Mesendoderm (in vitro differentiated cells): ENCODE measurements at regions not wholly inside any gene's neighbourhood (a gene's known extent, or its start where the extent isn't known, plus 50 kb on each side); places are given as distances from the start of the nearest gene placed in this dataset.

Source experiments
- DNase-seq: peaks from one replicate; pipeline ENCODE4 v3.0.0; 2013
- H2AK5ac ChIP-seq: 2 replicates; pipeline ENCODE4 v1.6.1; 2013; ENCODE audit warnings: low read length, inconsistent platforms
- H2BK120ac ChIP-seq: 2 replicates; pipeline ENCODE4 v1.6.1; 2013; ENCODE audit warnings: low read depth, mild to moderate bottlenecking, low read length, moderate library complexity, mixed read lengths
- H2BK15ac ChIP-seq: replicated peaks from 2 replicates; pipeline ENCODE4 v1.6.1; 2013; ENCODE audit warnings: low read depth, mild to moderate bottlenecking, moderate library complexity
- H2BK5ac ChIP-seq: 2 replicates; pipeline ENCODE4 v1.6.1; 2013; ENCODE audit warnings: low read length, inconsistent platforms
- H3K18ac ChIP-seq: 2 replicates; pipeline ENCODE4 v1.6.1; 2013; ENCODE audit warnings: mild to moderate bottlenecking, low read length, mixed read lengths
- H3K23ac ChIP-seq: one replicate; pipeline ENCODE4 v1.6.1; 2013; ENCODE audit warnings: low read length
- H3K27ac ChIP-seq: 2 replicates; pipeline ENCODE4 v1.5.1; 2013; ENCODE audit warnings: low read depth, mild to moderate bottlenecking, inconsistent platforms, low read length, moderate library complexity
- H3K27me3 ChIP-seq: 2 replicates; pipeline ENCODE4 v1.6.1; 2013; ENCODE audit warnings: low read length, control low read depth, mild to moderate bottlenecking, inconsistent platforms; ENCODE audit not compliant: insufficient read depth, poor library complexity
- H3K36me3 ChIP-seq: 2 replicates; pipeline ENCODE4 v1.6.1; 2013; ENCODE audit warnings: low read length, inconsistent platforms; ENCODE audit not compliant: control insufficient read depth, insufficient read depth
- H3K4ac ChIP-seq: one replicate; pipeline ENCODE4 v1.6.1; 2013; ENCODE audit warnings: low read depth, mild to moderate bottlenecking, low read length, moderate library complexity
- H3K4me1 ChIP-seq: 2 replicates; pipeline ENCODE4 v1.6.1; 2013; ENCODE audit warnings: low read depth, low read length, inconsistent platforms; ENCODE audit not compliant: control insufficient read depth
- H3K4me2 ChIP-seq: 2 replicates; pipeline ENCODE4 v1.6.1; 2013; ENCODE audit warnings: low read length
- H3K4me3 ChIP-seq: 2 replicates; pipeline ENCODE4 v1.5.1; 2013; ENCODE audit warnings: mild to moderate bottlenecking, low read length
- H3K56ac ChIP-seq: one replicate; pipeline ENCODE4 v1.6.1; 2013; ENCODE audit warnings: low read length
- H3K79me1 ChIP-seq: 2 replicates; pipeline ENCODE4 v1.6.1; 2013; ENCODE audit warnings: low read length, inconsistent platforms
- H3K79me2 ChIP-seq: 2 replicates; pipeline ENCODE4 v1.6.1; 2013; ENCODE audit warnings: mild to moderate bottlenecking, low read length; ENCODE audit not compliant: control insufficient read depth, insufficient read depth
- H3K9ac ChIP-seq: 2 replicates; pipeline ENCODE4 v1.6.1; 2013; ENCODE audit warnings: low read length, inconsistent platforms
- H4K5ac ChIP-seq: one replicate; pipeline ENCODE4 v1.6.1; 2013; ENCODE audit warnings: low read length
- H4K8ac ChIP-seq: one replicate; pipeline ENCODE4 v1.6.1; 2013; ENCODE audit warnings: low read depth, mild to moderate bottlenecking, control low read depth, low read length, moderate library complexity
- WGBS: extraction: QIAGEN DNeasy Blood & Tissue Kit; methylation state at CpG from one replicate; pipeline ENCODE4 v1.1.7; 2013; ENCODE audit warnings: low lambda C conversion rate, missing lambda C conversion rate; ENCODE audit not compliant: insufficient coverage; ENCODE audit errors: extremely low coverage; 5-methylcytosine and 5-hydroxymethylcytosine counted together

GRCh38 chr9:13513286-13513685, 233.8 kb upstream of the MPDZ start:
- H4K8ac ChIP-seq = no peak overlapping the region
- H3K4me2 ChIP-seq = no peak overlapping the region
- no peak overlapping the region for H2AK5ac ChIP-seq
- no peak overlapping the region for H3K18ac ChIP-seq
- no peak overlapping the region for H3K27ac ChIP-seq
- no peak overlapping the region for H2BK15ac ChIP-seq
- no peak overlapping the region for H3K56ac ChIP-seq
- no peak overlapping the region for H3K23ac ChIP-seq
- H3K79me1 ChIP-seq = no peaks in the 10 kb centered on the region
- no peak overlapping the region for H2BK5ac ChIP-seq
- WGBS = no CpG with 5 or more reads among the region's 6 CpGs
- H3K4me1 ChIP-seq = no peaks in the 10 kb centered on the region
- H3K79me2 ChIP-seq = no peaks in the 10 kb centered on the region
- H3K4ac ChIP-seq = no peak overlapping the region
- H3K4me3 ChIP-seq = no peak overlapping the region
- peak overlapping the region; percentile 28 for H2BK120ac ChIP-seq
- no peak overlapping the region for H3K9ac ChIP-seq
- no peaks in the 10 kb centered on the region for H3K36me3 ChIP-seq
- H4K5ac ChIP-seq = no peak overlapping the region
- no peak for DNase-seq
- H3K27me3 ChIP-seq = no peaks in the 10 kb centered on the region

DNA sequence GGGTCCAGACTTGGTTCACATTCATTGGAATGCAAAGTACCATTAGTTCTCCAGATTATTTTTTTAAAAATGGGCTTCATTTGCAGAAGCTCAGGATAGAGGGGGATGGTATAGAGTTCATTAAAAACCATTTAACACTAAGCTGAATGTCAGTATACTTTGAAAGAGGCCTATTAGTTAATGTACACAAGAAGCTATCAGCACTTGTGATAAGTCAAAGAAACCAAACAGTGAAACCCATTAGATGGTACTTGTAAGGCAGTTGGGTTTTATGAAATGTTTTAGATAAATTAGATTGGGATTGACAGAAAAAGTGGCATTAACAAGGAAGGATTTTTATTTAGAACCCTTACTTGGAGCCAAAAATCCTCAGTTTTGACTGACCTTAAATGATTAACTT, 229.2 kb upstream of the MPDZ start:
- no peak overlapping the region for H3K4ac ChIP-seq
- no peaks in the 10 kb centered on the region for H3K79me2 ChIP-seq
- H3K79me1 ChIP-seq = no peaks in the 10 kb centered on the region
- no peak overlapping the region for H3K27ac ChIP-seq
- no peak overlapping the region for H3K18ac ChIP-seq
- H3K9ac ChIP-seq = no peak overlapping the region
- no peak overlapping the region for H3K4me2 ChIP-seq
- no peak overlapping the region for H2AK5ac ChIP-seq
- H2BK15ac ChIP-seq = no peak overlapping the region
- H4K5ac ChIP-seq = no peak overlapping the region
- H3K23ac ChIP-seq = no peak overlapping the region
- no peak overlapping the region for H3K56ac ChIP-seq
- H3K27me3 ChIP-seq = no peaks in the 10 kb centered on the region
- H3K4me3 ChIP-seq = no peak overlapping the region
- no peak overlapping the region for H2BK5ac ChIP-seq
- no peaks in the 10 kb centered on the region for H3K4me1 ChIP-seq
- no peak overlapping the region for H2BK120ac ChIP-seq
- H4K8ac ChIP-seq = no peak overlapping the region
- H3K36me3 ChIP-seq = no peaks in the 10 kb centered on the region
- no peak for DNase-seq

DNA sequence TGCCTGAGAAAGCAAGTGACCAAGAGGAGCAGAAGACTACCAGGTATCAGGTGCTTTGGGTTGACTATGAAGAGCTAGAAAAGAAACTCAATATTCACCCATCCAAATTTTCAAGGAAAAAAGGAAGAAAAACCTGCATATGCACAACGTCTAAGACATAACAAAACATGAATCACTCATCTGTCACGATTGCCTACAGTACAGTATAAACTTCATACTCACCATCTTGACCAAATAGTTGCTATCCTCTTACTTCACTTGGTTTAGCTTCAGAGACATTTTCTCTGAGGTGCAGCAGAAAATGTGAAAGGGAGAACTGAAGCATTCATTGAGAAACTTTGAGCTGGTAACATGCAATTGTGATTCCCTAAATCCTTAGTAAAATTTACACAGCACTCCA, 228.6 kb upstream of the MPDZ start:
- no peak overlapping the region for H4K8ac ChIP-seq
- H2BK15ac ChIP-seq = no peak overlapping the region
- no peak overlapping the region for H3K4me3 ChIP-seq
- no peak overlapping the region for H2AK5ac ChIP-seq
- no peak overlapping the region for H3K4me2 ChIP-seq
- DNase-seq = no peak
- H3K79me2 ChIP-seq = no peaks in the 10 kb centered on the region
- H3K23ac ChIP-seq = no peak overlapping the region
- no peak overlapping the region for H3K56ac ChIP-seq
- no CpG with 5 or more reads among the region's 2 CpGs for WGBS
- no peak overlapping the region for H3K18ac ChIP-seq
- H3K4ac ChIP-seq = no peak overlapping the region
- no peaks in the 10 kb centered on the region for H3K79me1 ChIP-seq
- H3K4me1 ChIP-seq = no peaks in the 10 kb centered on the region
- H3K27me3 ChIP-seq = no peaks in the 10 kb centered on the region
- no peaks in the 10 kb centered on the region for H3K36me3 ChIP-seq
- H3K27ac ChIP-seq = no peak overlapping the region
- H3K9ac ChIP-seq = no peak overlapping the region
- no peak overlapping the region for H4K5ac ChIP-seq
- H2BK5ac ChIP-seq = no peak overlapping the region
- H2BK120ac ChIP-seq = no peak overlapping the region

DNA sequence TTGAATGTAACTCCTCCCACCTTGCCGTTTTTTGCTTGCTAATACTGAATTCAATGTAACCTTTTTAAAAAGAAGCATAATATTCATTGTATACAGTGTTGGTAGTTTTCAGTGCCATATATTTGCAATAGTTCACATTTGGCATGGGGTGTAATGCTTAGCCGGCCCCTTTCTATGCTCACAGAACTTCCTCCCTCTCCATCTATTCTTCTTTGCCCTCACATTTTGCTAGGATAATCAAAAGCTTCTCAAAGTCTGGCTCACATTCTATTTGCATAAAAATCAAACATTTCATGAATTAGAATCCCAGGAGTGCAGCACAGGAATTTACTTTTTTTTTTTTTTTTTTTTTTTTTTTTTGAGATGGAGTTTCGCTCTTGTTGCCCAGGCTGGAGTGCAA, 226.3 kb upstream of the MPDZ start:
- Histone ChIP-seq H3K23ac (no peak overlapping the region), H3K9ac (no peak overlapping the region), H3K79me2 (no peaks in the 10 kb centered on the region), H2BK5ac (no peak overlapping the region), H2BK15ac (no peak overlapping the region), H4K8ac (no peak overlapping the region), H3K4ac (no peak overlapping the region), H3K4me1 (no peaks in the 10 kb centered on the region), H2BK120ac (no peak overlapping the region), H3K79me1 (no peaks in the 10 kb centered on the region), H3K4me3 (no peak overlapping the region), H4K5ac (no peak overlapping the region), H3K27me3 (no peaks in the 10 kb centered on the region), H3K56ac (no peak overlapping the region), H3K36me3 (no peaks in the 10 kb centered on the region), H3K4me2 (no peak overlapping the region), H3K18ac (no peak overlapping the region), H2AK5ac (no peak overlapping the region), H3K27ac (no peak overlapping the region)
- WGBS = no CpG with 5 or more reads among the region's 3 CpGs
- DNase-seq = no peak

- Histone ChIP-seq H3K79me1 (no peaks in the 10 kb centered on the region), H3K27ac (no peak overlapping the region), H3K56ac (no peak overlapping the region), H3K23ac (no peak overlapping the region), H3K4me2 (no peak overlapping the region), H4K8ac (no peak overlapping the region), H3K18ac (no peak overlapping the region), H2BK5ac (no peak overlapping the region), H3K4me3 (no peak overlapping the region), H2AK5ac (no peak overlapping the region), H3K4ac (no peak overlapping the region), H3K79me2 (no peaks in the 10 kb centered on the region), H4K5ac (no peak overlapping the region), H3K4me1 (no peaks in the 10 kb centered on the region), H3K9ac (no peak overlapping the region), H2BK120ac (no peak overlapping the region), H3K36me3 (no peaks in the 10 kb centered on the region), H3K27me3 (no peaks in the 10 kb centered on the region), H2BK15ac (no peak overlapping the region)
- no CpG with 5 or more reads among the region's 2 CpGs for WGBS
- no peak for DNase-seq
Measured at GRCh38 chr9:13503599-13503998, 224.1 kb upstream of the MPDZ start.

GRCh38 chr9:13502484-13502883, 223.0 kb upstream of the MPDZ start:
- Histone ChIP-seq H3K36me3 (no peaks in the 10 kb centered on the region), H3K4me2 (no peak overlapping the region), H3K79me1 (no peaks in the 10 kb centered on the region), H3K4me3 (no peak overlapping the region), H2BK15ac (no peak overlapping the region), H4K5ac (no peak overlapping the region), H2AK5ac (no peak overlapping the region), H3K27me3 (no peaks in the 10 kb centered on the region), H4K8ac (no peak overlapping the region), H3K27ac (no peak overlapping the region), H3K9ac (no peak overlapping the region), H3K4ac (no peak overlapping the region), H3K18ac (no peak overlapping the region), H3K4me1 (no peaks in the 10 kb centered on the region), H3K56ac (no peak overlapping the region), H2BK5ac (no peak overlapping the region), H3K23ac (no peak overlapping the region), H2BK120ac (no peak overlapping the region), H3K79me2 (no peaks in the 10 kb centered on the region)
- no peak for DNase-seq
- no CpG with 5 or more reads among the region's 6 CpGs for whole genome bisulfite sequencing
